ENCODE measurements at regions not wholly inside any gene's neighbourhood (a gene's known extent, or its start where the extent isn't known, plus 50 kb on each side); places are given as distances from the start of the nearest gene placed in this dataset.
"Not testable (repeated sequence)": the region's sequence is repeated elsewhere in the genome, so short reads cannot be mapped to it uniquely, and the experiment has no call there.

DNA sequence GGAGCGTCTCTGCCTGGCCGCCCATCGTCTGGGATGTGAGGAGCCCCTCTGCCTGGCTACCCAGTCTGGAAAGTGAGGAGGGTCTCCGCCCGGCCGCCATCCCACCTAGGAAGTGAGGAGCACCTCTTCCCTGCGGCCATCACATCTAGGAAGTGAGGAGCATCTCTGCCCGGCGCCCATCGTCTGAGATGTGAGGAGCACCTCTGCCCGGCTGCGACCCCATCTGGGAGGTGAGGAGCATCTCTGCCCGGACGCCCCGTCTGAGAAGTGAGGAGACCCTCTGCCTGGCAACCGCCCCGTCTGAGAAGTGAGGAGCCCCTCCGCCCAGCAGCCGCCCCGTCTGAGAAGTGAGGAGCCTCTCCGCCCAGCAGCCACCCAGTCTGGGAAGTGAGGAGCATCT lies 84.5 kb downstream of the IDS start:
- intact Hi-C loops (cut with micrococcal nuclease), result not testable (repeated sequence)

DNA sequence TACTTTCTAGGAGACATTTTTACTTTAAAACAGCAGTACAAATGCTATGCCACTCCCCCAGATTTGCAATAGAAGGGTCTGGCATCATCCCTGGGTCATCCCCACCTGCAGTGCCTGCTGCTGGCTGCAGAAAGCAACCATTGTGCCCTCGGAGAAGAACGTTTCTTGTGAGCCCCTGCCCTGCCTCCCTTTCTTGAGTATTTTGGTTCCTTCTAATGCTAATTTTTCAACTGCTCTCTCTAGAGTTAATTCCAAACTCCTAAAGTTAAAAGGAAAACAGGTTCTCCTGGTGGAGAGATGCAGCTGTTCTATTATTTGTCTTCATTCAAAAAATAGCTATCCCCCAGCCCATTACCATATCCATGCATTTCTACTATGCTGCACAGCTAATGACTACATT lies 107.1 kb downstream of the IDS start:
- intact Hi-C loops (cut with micrococcal nuclease), result no loop called here

DNA sequence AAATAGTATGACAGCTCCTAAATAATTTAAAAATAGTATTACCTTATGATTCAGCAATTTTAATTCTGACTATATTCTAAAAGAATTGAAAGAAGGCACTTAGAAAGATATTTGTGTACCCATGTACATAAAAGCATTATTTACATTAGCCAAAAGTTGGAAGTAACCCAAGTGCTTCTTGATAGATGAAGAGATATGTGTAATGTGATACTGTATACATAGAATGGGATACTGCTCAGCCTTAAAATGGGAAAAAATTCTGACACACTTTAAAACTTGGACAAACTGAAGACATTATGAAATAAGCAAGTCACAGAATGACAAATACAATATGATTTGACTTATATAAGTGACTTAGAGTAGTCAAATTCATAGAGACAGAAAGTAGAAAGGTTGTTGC lies 112.2 kb downstream of the IDS start:
- intact Hi-C loops (cut with micrococcal nuclease), result no loop called here

- intact Hi-C loops (cut with micrococcal nuclease), result no loop called here
These were observed 121.3 kb downstream of the IDS start for GRCh38 chrX:149383852-149384251.

GRCh38 chrX:149374751-149375150 lies 130.4 kb downstream of the IDS start:
- intact Hi-C loops (cut with micrococcal nuclease), result no loop called here

DNA sequence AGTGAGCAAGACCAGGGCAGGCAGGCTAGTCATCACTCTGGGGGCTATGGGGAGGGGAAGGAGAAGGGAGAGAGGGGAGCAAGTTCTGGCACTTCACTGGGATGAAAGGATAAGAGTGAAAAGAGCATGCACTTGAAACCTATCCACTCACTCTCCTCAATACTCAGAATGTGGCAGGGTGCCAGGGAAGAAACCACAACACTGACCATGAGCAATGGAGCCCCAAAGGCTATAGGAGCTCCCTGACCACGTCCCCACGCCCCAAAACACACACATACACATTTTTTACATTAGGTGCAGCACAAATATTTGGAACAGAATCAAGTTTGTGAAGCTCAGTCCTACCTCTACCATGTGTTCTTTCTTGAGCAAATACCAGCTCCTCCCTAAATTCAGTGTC lies 132.2 kb downstream of the IDS start:
- intact Hi-C loops (cut with micrococcal nuclease), result no loop called here

GRCh38 chrX:149371986-149372385 lies 133.1 kb downstream of the IDS start:
- intact Hi-C loops (cut with micrococcal nuclease), result no loop called here

DNA sequence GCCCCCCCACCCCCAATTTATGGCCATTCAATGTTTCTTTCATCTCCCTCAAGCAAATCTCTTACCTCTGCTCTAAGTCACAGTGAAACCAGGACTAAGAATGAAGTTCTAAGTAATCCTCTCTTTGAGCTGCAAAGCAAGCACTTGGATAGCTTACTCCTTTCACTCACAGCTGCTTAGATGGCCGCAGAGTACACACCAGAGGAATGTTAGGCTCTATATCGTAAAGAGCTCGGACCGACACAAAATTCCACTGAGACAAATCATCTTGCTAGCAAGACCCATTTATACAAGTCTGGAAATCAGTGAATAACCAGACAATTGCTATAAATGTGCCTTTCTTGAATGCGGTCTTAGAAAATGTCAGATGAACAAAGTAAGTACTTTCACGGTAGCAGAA lies 135.0 kb downstream of the IDS start:
- intact Hi-C loops (cut with micrococcal nuclease), result no loop called here

GRCh38 chrX:149365552-149365951 lies 139.6 kb downstream of the IDS start:
- intact Hi-C loops (cut with micrococcal nuclease), result no loop called here

DNA sequence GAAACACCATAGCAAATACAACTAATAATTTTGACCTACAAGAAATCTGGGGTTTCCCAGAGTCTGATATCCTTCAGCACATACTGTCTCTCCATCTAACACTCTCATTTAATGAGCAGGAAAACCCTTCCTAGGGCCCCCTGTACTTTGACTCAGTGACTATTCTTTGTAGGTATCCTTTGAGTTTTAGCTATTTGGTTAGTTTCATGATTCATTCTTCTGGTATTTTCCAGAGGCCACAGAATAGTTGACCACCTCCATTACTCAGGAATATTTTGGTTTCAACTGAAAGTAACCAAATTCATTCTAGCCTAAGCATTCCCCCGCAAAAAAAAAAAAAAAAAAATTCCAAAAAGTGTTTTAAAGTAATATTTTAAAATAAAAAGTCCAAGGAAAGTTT lies 140.0 kb downstream of the IDS start:
- intact Hi-C loops (cut with micrococcal nuclease), result no loop called here

- intact Hi-C loops (cut with micrococcal nuclease), result no loop called here
These were observed 141.1 kb downstream of the IDS start for GRCh38 chrX:149363965-149364364.

GRCh38 chrX:149346306-149346705 lies 158.8 kb downstream of the IDS start:
- intact Hi-C loops (cut with micrococcal nuclease), result no loop called here

DNA sequence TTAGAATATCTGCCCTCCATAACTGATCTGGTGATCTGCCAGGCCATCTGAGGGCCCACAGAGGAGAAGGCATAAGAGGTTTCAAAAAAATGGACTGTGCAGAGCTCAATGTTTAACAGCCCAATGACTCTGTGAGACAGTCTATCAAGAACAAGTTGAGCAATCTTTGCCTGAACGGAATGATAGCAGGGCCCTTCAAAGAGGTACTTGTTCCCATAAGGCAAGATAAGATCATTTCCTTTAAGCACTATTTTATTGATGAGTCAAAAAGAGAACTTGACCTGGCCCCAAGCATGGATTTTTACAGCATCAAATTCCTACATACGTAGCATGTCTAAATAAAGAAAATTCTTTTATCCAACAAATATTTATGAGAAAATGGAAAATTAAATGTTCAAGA lies 182.8 kb downstream of the IDS start:
- intact Hi-C loops (cut with micrococcal nuclease), result no loop called here

- intact Hi-C loops (cut with micrococcal nuclease), result no loop called here
These were observed 191.2 kb downstream of the IDS start for GRCh38 chrX:149313871-149314371.

- intact Hi-C loops (cut with micrococcal nuclease), result no loop called here
These were observed 192.1 kb downstream of the IDS start for GRCh38 chrX:149312988-149313387.

- intact Hi-C loops (cut with micrococcal nuclease), result no loop called here
These were observed 193.0 kb downstream of the IDS start for GRCh38 chrX:149312097-149312496.

GRCh38 chrX:149302705-149303104 lies 202.4 kb downstream of the IDS start:
- intact Hi-C loops (cut with micrococcal nuclease), result no loop called here

GRCh38 chrX:149298111-149298510 lies 207.0 kb downstream of the IDS start:
- intact Hi-C loops (cut with micrococcal nuclease), result no loop called here

GRCh38 chrX:149296092-149296491 lies 209.0 kb downstream of the IDS start:
- intact Hi-C loops (cut with micrococcal nuclease), result no loop called here

DNA sequence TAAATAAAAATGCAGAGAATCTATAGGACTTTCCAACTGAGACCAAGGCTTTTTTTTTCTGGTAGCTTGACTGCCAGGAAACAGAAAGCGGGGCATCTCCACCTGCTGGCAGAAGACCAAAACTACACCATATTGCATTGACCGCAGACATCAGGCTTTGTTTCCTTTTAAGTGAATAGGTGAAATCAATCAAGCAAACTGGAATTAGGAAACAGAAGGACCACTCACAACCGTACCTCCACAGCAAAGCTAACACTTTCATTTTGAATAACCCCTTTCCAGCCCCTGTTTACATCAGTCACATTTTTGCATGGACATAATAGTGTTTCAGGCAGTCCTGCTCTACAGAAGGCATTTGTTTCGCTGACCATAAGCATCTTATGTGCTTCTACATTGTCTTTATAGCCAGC lies 218.2 kb downstream of the IDS start:
- intact Hi-C loops (cut with micrococcal nuclease), result loop anchor here (1.0 kb wide), 2 partner anchors 1194 to 1238 kb away; no protein-coding TSS in a partner anchor

DNA sequence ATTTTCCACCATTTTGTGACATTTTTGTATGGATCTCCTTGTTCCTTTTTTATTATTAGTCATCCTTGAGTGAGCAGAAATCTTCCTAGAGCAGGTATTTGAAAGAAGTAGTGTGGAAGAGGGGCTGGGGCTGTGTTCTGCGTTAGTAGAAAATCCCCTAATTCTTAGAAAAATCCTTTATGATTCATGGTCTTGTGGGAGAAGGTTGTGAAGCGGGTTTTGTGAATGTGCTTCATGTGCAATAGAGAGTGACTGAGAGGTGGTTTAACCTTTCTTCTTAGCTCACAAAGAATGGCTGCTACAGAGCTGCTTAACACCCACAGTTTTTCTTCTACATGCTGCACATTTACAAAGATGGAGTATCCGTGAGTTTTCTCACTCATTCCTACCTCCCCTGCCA lies 220.5 kb downstream of the IDS start:
- intact Hi-C loops (cut with micrococcal nuclease), result no loop called here

GRCh38 chrX:149283853-149284252 lies 221.3 kb downstream of the IDS start:
- intact Hi-C loops (cut with micrococcal nuclease), result no loop called here

- intact Hi-C loops (cut with micrococcal nuclease), result no loop called here
These were observed 222.2 kb downstream of the IDS start for GRCh38 chrX:149282909-149283308.

- intact Hi-C loops (cut with micrococcal nuclease), result no loop called here
These were observed 225.1 kb downstream of the IDS start for GRCh38 chrX:149280011-149280410.
